Activated T-cell treated with anti-CD3 and anti-CD28 coated beads for 24 hours (primary cell): ENCODE measurements at regions not wholly inside any gene's neighbourhood (a gene's known extent, or its start where the extent isn't known, plus 50 kb on each side); places are given as distances from the start of the nearest gene placed in this dataset.

Source experiments
- DNase-seq: peaks from one replicate; pipeline ENCODE4 v3.0.0-alpha.2; 2020; ENCODE audit warnings: low read depth

DNA sequence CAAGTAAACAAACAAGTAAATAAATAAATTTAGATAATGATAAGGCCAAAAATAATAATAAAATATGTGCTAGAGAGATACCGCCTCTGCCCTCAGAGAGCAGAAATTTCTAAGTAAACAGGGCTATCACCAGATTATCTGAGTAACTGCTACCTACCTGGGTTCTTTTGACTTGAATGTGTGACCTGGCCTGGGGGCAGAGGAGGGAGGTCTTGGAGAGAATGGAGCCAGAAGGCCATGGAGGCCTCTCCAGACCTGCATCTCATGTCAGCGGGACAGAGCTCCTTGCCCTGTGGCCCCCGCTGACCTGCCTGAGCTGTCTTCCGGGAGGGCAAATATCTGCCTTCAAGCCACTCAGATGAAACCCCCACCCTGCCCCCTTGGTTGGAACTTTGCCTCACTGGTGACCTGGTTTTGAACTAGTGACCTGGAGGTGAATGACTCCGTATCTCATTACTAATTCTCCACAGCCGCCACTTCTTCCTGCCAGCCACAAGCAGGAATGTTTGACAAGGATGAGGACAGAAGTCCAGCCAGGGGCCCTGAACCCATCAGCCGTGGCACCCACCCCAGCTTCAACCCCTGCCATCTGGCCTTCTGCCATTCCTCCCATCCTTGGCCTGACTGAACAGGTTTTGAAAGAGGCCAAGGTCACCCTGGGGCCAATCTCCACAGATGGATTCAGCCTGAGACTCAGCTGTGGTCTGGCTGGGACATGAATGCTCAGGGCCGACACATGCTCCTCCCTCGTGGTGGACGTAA is 86.8 kb upstream of the PARP11 start:
- DNase-seq: no peak

DNA sequence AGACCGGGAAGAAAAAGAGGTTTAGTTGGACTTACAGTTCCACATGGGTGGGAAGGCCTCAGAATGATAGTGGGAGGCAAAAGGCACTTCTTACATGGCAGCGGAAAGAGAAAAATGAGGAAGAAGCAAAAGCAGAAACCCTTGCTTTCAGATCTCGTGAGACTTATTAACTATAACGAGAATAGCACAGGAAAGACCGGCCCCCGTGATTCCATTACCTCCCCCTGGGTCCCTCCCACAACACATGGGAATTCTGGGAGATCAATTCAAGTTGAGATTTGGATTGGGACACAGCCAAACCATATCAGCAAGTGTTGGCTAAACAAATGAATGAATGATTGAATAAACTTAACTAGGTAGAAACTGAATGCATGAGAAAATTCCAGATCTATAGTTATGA is 85.3 kb upstream of the PARP11 start:
- no peak for DNase-seq

DNA sequence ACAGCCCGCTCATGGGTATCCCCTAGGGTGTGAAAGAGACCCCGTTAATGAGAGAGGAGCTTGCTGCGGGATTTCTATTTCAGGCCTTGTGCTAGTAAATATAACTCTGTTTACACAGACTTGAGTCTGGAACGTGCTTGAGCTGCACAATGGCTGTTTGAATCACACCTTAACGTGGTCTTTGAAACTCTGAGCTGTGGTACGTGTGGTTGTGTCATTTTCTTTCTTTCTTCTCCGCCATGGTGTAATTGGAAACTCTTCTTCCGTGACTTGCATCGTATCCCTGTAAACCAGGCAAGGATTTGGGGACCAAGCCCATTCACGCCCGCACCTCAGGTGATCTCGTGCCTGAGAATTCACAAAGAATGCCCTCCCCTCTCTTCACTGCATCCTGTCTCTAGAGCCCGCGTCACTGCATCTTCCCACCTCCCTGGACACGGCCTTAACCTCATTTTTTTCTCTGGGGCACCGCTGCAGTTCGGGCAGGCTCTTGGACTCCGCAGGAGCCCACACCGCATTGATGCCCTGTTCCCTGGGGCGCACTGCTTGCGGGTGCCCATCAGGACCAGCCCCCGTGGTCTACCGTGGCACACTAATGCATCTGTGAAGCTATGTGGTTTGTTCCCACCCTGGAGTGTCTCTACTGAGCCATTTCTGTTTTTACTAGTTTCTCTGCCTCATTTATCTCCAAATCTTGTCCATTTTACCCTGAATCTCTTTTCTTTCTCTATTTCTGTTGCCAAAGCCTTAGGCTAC is 78.4 kb upstream of the PARP11 start:
- DNase-seq: no peak

DNA sequence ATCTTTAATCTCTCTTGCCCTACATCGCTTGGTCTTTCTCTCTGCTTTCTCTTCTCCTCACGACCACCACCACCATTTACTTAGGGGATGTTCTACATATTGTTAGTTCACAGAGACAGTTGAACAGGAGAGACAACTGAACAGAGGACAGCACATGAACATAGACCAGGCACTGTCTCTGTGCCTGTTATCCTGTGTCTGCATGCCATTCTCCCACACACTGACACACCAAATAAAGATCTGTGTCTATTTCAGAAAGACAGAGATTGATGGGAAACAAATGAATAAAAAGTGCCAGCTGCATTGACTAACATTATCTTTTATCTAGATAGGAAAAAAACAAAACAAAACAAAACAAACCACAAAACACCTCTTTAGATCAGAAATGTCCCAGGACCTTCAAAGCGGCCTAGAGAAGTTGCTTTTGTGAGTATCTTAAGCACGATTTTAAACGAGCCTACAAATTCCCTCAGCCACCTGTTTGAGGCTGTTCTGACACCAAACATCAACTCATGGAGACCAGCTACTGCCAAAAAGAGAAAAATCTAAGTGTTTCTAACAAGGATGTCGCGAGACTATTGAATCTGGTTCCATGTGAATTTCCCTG is 77.6 kb upstream of the PARP11 start:
- no peak for DNase-seq

DNA sequence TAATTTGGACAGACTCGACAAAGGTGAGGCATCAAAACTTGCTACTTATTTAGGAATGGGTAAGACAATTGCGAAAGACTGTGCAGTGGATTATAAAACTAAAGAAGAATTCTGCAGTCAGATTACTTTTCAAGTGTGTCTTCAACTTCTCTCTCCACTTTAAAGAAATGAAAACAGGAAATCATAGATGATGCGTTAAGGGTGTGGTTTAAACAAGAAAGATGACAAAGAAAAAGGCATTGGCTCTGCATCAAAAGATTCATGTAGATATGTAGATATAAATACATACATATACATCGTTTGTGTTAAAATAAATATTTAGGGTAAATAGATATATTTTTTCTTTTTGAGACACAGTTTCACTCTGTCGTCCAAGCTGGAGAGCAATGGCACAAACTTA is 74.6 kb upstream of the PARP11 start:
- no peak for DNase-seq

DNA sequence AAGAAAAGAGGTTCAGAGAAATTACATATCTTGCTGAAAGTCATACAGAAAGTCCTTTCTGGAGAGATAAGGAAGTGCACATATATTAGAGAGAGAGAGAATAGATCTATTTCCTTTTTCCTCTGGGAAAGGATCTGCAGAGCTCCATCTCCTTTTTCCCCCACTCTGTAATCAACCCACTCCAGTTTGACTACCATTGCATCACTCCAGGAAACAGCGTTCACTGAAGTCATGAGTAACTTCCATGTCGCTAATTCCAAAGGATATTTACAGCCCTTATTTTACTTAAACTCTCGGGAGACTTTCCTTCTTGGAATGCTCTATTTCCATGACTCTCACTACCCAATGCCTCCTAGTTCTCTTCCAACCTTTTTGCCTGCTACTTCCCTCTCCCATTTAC is 72.5 kb upstream of the PARP11 start:
- no peak for DNase-seq

DNA sequence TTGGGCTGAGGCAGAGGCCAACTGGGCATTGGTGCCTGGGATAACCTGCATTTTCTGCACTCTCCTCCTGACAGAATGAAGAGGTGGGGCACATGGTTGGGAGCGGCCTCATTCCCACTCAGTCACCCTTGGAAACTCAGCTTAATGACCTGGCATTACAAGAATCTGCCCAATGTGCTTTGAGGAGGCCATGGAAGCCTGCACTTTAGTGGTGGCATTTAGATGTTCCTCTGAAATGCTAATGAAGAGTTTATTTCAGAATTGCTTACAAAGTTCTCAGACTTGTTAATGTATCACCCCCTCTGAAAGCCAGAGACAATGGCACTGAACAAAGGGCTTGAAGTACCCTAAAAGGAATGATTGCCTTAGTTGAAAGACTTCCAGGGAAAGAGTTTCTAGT is 71.4 kb upstream of the PARP11 start:
- DNase-seq: no peak

DNA sequence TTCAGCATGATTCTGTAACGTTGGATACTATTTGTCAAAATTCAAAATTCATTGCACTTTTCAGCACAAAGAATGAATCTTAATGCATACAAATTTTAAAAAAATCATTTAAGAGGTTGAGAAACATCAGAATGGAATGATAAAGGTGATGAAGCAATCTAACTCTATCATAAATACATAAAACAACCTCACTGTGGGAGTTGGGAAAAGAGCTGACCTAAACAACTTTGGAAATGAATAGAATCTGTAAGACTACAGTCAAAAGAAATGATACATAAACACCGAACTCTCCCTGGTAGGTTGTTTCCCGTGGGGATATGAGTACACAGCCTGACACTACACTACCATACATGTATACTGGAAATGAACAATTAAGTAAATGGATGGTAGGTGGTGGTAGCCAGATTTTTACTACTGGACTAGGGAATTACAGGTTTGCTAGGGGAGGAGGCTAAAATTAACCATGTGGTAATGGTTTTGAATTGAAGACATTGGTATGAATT is 64.9 kb upstream of the PARP11 start:
- no peak for DNase-seq

DNA sequence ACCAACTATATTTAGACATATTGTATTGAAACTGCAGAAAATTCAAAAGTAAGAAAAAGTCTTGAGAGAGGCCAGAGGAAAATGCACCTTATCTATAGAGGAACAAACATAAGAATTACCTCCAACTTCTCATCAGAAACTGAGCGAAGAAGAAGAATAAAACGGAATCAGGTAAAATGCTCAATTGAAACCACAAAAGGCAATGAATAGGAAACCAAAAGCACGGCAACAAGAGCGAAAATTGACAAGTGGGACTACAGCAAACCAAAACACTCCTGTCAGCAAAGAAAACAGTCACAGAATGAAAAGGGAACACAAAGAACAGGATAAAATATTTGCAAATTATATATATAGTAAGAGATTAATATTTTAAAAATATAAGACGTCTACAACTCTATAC is 61.9 kb upstream of the PARP11 start:
- DNase-seq: no peak

DNA sequence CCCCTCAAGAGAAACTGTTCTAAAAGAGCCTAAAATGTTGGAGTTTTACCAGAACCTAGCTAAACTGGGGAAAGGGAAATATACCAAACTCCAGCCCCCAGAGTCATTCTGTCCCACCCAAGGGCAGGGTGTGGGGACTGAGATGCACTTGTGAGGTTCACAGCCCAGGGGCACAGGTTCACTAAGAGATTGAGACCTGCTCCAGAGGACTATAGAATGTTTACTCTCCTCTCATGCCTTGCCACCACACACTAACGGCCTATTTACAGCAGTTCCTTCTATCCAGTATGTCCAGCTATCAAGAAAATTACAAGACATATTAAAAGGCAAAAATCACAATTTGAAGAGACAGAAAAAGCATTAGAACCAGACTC is 60.6 kb upstream of the PARP11 start:
- no peak for DNase-seq

DNA sequence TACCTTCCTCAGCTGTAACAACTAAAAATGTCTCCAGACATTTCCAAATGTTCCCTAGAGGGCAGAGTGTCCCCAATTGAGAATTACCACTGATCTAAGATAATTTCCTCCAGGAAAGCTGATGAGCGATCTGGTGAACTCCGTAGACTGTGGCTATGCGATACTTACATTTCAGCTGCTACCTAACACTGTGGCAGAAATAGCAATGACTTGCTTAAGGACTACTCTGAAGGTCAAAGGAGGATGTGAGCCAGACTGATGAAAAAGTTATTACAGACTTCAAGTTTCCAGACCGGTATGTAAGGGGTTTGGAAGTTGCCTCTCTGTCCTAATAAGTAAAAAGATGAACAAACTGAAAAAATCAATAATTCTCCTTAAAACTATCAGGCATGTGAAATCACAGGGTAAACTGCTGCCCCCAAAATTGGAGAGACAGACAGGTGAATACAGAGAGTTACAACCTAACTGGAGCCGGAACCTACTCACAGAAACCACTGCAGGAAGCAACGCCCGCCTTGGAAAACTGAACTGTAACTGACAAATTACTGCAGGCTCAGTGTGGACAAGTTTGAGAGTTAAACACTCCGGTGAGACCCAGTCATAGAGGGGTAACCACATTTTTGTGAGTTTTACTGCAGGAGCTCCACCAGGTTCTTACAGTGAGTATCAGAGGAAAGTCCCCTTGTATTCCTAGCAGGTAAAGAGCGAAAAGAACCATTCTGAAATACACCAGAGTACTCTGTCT is 60.0 kb upstream of the PARP11 start:
- no peak for DNase-seq

DNA sequence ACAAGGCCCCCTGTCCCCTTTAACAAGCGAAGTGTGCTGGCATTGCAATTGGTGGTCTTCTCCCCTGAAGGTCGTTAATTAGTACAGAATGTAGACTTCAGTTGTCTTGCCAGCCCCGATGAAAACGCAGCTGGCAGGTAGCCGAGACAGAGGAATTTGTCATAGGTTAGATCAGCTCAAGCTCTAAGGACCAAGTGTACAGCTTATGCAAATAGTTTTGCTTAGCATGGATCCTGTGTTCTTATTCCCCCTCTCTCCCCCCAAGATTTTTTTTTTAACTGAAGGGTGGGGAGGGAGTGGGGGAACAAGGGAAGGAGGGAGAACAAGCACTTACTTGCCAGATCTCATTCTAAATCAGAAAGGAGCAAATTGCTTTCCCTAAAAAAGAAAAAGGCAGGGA is 58.6 kb upstream of the PARP11 start:
- no peak for DNase-seq

DNA sequence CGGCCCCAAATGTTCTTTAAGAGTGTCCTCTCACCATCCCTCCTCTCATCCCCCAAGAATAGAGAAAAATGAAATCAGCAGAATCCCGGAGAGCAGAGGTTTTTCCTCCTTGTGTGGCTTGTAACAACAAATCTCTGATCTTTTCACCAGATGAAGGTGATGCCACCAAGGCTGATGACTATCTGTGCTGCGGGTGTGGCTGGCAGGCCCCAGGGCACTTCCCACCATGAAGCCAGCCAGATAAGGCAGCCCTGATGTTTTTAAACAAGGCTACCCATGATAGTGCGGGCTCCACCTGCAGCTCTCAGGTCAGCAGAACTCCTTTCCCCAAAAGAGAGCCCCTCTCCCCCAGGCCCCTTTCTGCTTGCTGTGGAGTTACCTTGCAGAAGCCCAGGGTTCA is 58.0 kb upstream of the PARP11 start:
- no peak for DNase-seq

DNA sequence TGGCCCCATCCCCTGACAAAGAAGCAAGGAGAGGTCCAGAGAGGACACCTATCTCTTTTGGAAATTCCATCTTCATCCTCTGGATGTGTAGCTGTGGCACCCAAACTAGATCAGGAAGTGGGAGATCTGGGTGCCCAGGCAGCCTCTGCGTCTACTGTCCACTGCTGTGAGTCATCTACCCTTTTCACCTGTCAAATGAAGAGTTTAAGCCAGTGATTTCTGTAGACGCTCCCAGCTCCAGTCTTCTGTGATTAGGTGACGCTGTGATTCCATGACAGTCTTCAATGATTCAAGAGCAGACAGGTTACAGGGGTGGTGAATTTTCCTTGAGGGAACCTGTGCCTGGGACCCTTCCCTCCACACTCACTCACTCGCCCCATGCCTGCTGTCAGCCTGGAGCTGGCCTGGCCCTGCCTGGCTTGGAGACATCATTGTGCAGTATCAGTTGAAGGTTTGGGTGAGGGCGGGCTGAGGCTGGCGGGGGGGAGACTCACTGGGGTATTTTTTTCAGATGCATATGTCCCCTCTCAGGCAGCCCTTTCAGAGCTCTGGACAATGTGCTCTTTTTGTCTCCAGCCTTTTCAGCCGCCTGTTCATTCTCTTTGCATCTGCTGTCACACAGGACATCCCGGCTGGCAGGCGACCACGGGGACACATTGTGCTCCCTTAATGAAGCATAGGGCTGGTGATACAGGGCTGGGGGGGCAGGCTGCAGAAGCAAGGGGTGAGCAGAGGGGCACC is 56.8 kb upstream of the PARP11 start:
- no peak for DNase-seq

DNA sequence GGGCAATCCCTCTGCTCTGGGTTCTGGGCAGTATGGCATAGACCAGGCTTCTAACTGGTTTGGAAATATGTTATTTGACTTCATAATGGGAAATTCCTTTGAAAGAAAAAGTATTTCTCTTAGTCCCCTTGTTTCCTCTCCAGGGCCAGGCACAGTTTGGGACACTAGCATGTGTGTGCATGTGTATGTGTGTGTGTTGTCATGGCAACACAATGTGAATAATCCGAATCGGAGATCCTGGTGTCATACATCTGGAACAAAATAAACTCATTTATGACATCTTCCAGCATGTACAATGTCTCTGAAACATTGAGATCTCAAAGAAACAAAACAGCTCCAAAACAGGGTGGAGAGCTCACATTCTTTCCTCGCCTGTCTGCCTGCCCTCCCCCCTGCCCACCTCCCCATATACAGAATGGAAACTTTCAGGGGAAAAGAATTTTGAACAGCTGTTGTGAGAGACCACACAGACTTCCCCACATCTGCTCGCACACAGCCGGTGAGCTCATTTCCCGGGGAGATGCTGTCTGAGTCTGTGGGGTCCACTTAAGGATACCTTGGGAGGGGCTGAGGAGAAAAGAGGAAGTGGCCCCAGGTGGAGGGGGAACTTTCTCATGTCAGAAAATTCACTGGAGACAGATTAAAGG is 55.5 kb upstream of the PARP11 start:
- no peak for DNase-seq

DNA sequence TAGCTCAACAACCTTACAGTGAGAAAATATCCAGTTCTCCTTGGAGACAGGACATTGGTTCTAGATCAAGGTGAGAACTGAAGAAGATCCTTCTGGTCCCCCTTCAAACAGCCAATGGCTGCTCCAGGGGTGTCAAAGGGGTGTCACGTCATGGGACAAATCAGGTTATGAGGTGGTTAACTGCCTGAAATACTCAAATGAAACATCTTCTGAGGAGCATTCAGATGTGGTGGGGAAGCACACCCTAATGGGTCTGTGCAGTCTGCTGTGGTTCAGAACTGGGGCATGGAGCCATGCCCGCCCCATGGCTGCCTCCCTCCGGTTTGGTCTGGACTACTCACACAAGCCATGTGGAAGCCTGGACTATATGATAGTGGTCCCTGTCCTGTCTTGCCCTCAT is 52.4 kb upstream of the PARP11 start:
- DNase-seq: no peak

DNA sequence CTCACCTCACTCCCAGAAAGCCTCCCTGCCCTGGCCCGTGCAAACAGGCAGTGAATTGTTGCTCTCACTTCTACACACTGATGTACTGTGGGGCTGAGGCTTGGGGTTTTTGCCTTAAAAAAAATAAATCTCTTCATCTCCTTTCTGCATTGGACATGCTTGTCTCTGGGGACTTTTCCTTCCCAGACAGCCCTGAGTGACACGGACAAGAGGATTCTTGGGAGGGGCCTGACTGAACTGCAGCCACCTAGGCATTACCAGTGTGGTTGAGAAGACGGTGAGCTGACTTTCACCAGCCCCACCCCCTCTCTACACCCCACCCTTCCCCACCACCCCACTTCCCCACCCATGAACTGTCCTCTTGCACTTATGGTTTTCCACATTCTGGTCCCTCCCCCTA is 51.6 kb upstream of the PARP11 start:
- DNase-seq: no peak

DNA sequence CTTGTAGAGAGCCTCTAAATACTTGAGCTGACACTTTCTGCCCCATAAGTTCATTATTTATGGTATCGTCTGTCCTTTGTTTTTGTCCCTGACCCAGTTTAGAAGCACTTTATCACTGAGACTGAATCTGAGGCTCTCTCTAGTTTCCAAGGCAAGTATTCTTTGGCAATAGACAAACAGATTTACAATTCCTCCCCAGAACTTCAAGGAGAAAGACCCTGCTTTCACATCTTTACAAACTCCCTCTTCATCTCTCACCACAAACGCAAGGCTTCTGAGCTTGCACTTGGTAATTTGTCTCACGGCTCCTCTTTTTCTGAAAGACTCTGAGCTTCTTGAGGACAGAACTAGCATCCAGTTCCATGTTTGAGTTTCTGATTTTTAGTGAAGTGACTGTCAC is 49.8 kb upstream of the PARP11 start:
- no peak for DNase-seq
